HG02885 (cell line): ENCODE measurements at regions not wholly inside any gene's neighbourhood (a gene's known extent, or its start where the extent isn't known, plus 50 kb on each side); places are given as distances from the start of the nearest gene placed in this dataset.
A peak's percentile ranks its signal among the peaks of the same experiment; 100 is the strongest.
"Not testable (repeated sequence)": the region's sequence is repeated elsewhere in the genome, so short reads cannot be mapped to it uniquely, and the experiment has no call there.

Experiments used
- ATAC-seq: cut with Tn5 transposase; IDR thresholded peaks from one replicate; pipeline ENCODE4 v1.9.1; 2021; ENCODE audit warnings: mild to moderate bottlenecking; ENCODE audit not compliant: unreplicated experiment, poor library complexity

- not testable (repeated sequence) for ATAC-seq
These were observed 133.6 kb upstream of the VOPP1 start for GRCh38 chr7:55705728-55706450.

- not testable (repeated sequence) for ATAC-seq
These were observed 130.5 kb upstream of the VOPP1 start for GRCh38 chr7:55702831-55703230.

- ATAC-seq, result not testable (repeated sequence)
These were observed 127.1 kb upstream of the VOPP1 start for GRCh38 chr7:55699450-55699842.

- peak; percentile 71 for ATAC-seq
These were observed 126.5 kb upstream of the VOPP1 start for GRCh38 chr7:55698607-55699449.

GRCh38 chr7:55695893-55696701, 123.8 kb upstream of the VOPP1 start:
- not testable (repeated sequence) for ATAC-seq

GRCh38 chr7:55694484-55694883, 122.2 kb upstream of the VOPP1 start:
- ATAC-seq, result not testable (repeated sequence)

GRCh38 chr7:55688684-55689681, 116.7 kb upstream of the VOPP1 start:
- ATAC-seq, result not testable (repeated sequence)

- not testable (repeated sequence) for ATAC-seq
These were observed 116.0 kb upstream of the VOPP1 start for GRCh38 chr7:55688261-55688660.

GRCh38 chr7:55687252-55687651, 115.0 kb upstream of the VOPP1 start:
- ATAC-seq, result not testable (repeated sequence)

GRCh38 chr7:55686771-55687170, 114.5 kb upstream of the VOPP1 start:
- ATAC-seq, result not testable (repeated sequence)

GRCh38 chr7:55683501-55683900, 111.2 kb upstream of the VOPP1 start:
- not testable (repeated sequence) for ATAC-seq

- ATAC-seq, result not testable (repeated sequence)
These were observed 103.3 kb upstream of the VOPP1 start for GRCh38 chr7:55675589-55675988.

GRCh38 chr7:55673525-55673924, 101.2 kb upstream of the VOPP1 start:
- not testable (repeated sequence) for ATAC-seq

- not testable (repeated sequence) for ATAC-seq
These were observed 99.8 kb upstream of the VOPP1 start for GRCh38 chr7:55672084-55672483.

- no peak for ATAC-seq
These were observed 85.4 kb upstream of the VOPP1 start for GRCh38 chr7:55657654-55658053.

- no peak for ATAC-seq
These were observed 78.8 kb upstream of the VOPP1 start for GRCh38 chr7:55651057-55651456.

GRCh38 chr7:55649238-55649637, 76.9 kb upstream of the VOPP1 start:
- ATAC-seq, result no peak

- ATAC-seq, result no peak
These were observed 72.3 kb upstream of the VOPP1 start for GRCh38 chr7:55644567-55644966.

- no peak for ATAC-seq
These were observed 70.0 kb upstream of the VOPP1 start for GRCh38 chr7:55642266-55642665.
